ENCODE measurements at regions not wholly inside any gene's neighbourhood (a gene's known extent, or its start where the extent isn't known, plus 50 kb on each side); places are given as distances from the start of the nearest gene placed in this dataset.

DNA sequence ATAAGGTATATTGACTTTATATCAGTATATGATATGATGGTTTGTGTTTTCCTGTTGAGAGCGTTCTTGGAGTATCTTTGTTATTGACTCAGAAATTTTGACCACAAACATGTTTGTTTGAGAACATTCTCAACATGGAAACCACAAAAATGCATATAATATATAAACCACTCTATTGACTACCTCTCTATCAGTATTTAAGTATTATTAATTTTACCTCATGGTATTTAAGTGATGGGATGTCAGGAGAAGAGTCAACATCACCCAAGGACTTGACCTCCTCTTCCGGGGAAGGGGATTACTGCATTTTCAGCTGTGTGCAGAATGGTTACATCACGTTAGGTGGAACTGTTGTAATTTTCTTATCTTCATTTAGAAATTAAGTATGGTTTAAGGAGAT is 54.3 kb upstream of the PUDP start:
- BruUV-seq (replicated peaks): no TSS peak
- ChIA-PET CTCF (ENCODE audit: low intra/inter-chr PET ratio, low total read pairs) (no interaction called here), POLR2A (no interaction called here)
- FAIRE-seq (no peak), ATAC-seq (no peak), DNase-seq (ENCODE audit: low spot score) (no peak)
- in situ Hi-C loops (cut with HindIII; ENCODE audit: extremely low pct_ligation_motif_present, low pct_unique_long_range_greater_than_20kb) (no loop called here), intact Hi-C loops (cut with micrococcal nuclease; ENCODE audit: unreplicated experiment) (no loop called here)
- H3K4me1 ChIP-seq (ENCODE audit: insufficient read depth, low read length): no peaks in the 10 kb centered on the region
- H3K27ac ChIP-seq (ENCODE audit: extremely low read length, insufficient read depth, low read length): no peak overlapping the region
- H3K36me3 ChIP-seq (replicated peaks in 1 of 2; ENCODE audit: control insufficient read depth in 1 of 2, insufficient read depth in 2 of 2, low read length in 2 of 2): no peaks in the 10 kb centered on the region
- 85% methylated on average over 3 of the region's 3 CpGs for WGBS (ENCODE audit: low lambda C conversion rate)
- H3K79me2 ChIP-seq (ENCODE audit: insufficient read depth, low read length): no peaks in the 10 kb centered on the region
- H3K9ac ChIP-seq (ENCODE audit: insufficient read depth, low read depth, low read length): no peak overlapping the region
- no peaks in the 10 kb centered on the region for H4K20me1 ChIP-seq (ENCODE audit: insufficient read depth, low read length)
- no peak overlapping the region for H2AFZ ChIP-seq (ENCODE audit: low read length)
- H3K27me3 ChIP-seq (ENCODE audit: control insufficient read depth in 1 of 2, insufficient read depth in 2 of 2, low read length in 2 of 2): no peaks in the 10 kb centered on the region
- no peaks in the 10 kb centered on the region for H3K9me3 ChIP-seq (ENCODE audit: low read length)
- H3K4me2 ChIP-seq (ENCODE audit: low read depth, low read length): no peak overlapping the region
- TF ChIP-seq IRX3 (CRISPR knock-in tag; IDR thresholded peaks at IDR 0.05; ENCODE audit: borderline replicate concordance, low read depth) (no peak), HNRNPH1 (optimal IDR thresholded peaks at IDR 0.05; ENCODE audit: low read depth, low read length) (no peak), MBD4 (IDR thresholded peaks at IDR 0.05; ENCODE audit: borderline replicate concordance, low read length) (no peak), SP140L (CRISPR knock-in tag; IDR thresholded peaks at IDR 0.05; ENCODE audit: borderline replicate concordance) (no peak), HIVEP1 (CRISPR knock-in tag; IDR thresholded peaks at IDR 0.05) (no peak), THAP8 (CRISPR knock-in tag; IDR thresholded peaks at IDR 0.05; ENCODE audit: borderline replicate concordance) (no peak), RXRB (CRISPR knock-in tag; IDR thresholded peaks at IDR 0.05; ENCODE audit: borderline replicate concordance) (no peak), POLR2A (IDR thresholded peaks at IDR 0.05; ENCODE audit: insufficient read depth in 1 of 2, low read depth in 2 of 2, low read length in 2 of 2) (no peak), NCOA2 (CRISPR knock-in tag; IDR thresholded peaks at IDR 0.05) (no peak), TRIM24 (CRISPR knock-in tag; IDR thresholded peaks at IDR 0.05) (no peak), IRF2 (CRISPR knock-in tag; IDR thresholded peaks at IDR 0.05) (no peak), HDAC2 (CRISPR knock-in tag; IDR thresholded peaks at IDR 0.05) (no peak), ZNF766 (CRISPR knock-in tag; IDR thresholded peaks at IDR 0.05; ENCODE audit: borderline replicate concordance) (no peak), ZIK1 (CRISPR knock-in tag; IDR thresholded peaks at IDR 0.05; ENCODE audit: borderline replicate concordance, low read depth) (no peak), ZSCAN12 (CRISPR knock-in tag; IDR thresholded peaks at IDR 0.05) (no peak), TCF7L2 (IDR thresholded peaks at IDR 0.05; ENCODE audit: low read depth, low read length) (no peak)
- TF ChIP-seq, protein P1, sequence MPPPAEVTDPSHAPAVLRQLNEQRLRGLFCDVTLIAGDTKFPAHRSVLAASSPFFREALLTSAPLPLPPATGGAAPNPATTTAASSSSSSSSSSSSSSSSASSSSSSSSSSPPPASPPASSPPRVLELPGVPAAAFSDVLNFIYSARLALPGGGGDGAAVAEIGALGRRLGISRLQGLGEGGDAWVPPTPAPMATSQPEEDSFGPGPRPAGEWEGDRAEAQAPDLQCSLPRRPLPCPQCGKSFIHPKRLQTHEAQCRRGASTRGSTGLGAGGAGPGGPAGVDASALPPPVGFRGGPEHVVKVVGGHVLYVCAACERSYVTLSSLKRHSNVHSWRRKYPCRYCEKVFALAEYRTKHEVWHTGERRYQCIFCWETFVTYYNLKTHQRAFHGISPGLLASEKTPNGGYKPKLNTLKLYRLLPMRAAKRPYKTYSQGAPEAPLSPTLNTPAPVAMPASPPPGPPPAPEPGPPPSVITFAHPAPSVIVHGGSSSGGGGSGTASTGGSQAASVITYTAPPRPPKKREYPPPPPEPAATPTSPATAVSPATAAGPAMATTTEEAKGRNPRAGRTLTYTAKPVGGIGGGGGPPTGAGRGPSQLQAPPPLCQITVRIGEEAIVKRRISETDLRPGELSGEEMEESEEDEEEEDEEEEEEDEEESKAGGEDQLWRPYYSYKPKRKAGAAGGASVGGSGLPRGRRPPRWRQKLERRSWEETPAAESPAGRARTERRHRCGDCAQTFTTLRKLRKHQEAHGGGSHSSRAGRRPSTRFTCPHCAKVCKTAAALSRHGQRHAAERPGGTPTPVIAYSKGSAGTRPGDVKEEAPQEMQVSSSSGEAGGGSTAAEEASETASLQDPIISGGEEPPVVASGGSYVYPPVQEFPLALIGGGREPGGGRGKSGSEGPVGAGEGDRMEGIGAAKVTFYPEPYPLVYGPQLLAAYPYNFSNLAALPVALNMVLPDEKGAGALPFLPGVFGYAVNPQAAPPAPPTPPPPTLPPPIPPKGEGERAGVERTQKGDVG (CRISPR knock-in tag; IDR thresholded peaks at IDR 0.05; ENCODE audit: borderline replicate concordance): no peak
- TF ChIP-seq, protein P2, sequence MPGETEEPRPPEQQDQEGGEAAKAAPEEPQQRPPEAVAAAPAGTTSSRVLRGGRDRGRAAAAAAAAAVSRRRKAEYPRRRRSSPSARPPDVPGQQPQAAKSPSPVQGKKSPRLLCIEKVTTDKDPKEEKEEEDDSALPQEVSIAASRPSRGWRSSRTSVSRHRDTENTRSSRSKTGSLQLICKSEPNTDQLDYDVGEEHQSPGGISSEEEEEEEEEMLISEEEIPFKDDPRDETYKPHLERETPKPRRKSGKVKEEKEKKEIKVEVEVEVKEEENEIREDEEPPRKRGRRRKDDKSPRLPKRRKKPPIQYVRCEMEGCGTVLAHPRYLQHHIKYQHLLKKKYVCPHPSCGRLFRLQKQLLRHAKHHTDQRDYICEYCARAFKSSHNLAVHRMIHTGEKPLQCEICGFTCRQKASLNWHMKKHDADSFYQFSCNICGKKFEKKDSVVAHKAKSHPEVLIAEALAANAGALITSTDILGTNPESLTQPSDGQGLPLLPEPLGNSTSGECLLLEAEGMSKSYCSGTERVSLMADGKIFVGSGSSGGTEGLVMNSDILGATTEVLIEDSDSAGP (CRISPR knock-in tag; IDR thresholded peaks at IDR 0.05; ENCODE audit: borderline replicate concordance): no peak
- TF ChIP-seq, protein P3, sequence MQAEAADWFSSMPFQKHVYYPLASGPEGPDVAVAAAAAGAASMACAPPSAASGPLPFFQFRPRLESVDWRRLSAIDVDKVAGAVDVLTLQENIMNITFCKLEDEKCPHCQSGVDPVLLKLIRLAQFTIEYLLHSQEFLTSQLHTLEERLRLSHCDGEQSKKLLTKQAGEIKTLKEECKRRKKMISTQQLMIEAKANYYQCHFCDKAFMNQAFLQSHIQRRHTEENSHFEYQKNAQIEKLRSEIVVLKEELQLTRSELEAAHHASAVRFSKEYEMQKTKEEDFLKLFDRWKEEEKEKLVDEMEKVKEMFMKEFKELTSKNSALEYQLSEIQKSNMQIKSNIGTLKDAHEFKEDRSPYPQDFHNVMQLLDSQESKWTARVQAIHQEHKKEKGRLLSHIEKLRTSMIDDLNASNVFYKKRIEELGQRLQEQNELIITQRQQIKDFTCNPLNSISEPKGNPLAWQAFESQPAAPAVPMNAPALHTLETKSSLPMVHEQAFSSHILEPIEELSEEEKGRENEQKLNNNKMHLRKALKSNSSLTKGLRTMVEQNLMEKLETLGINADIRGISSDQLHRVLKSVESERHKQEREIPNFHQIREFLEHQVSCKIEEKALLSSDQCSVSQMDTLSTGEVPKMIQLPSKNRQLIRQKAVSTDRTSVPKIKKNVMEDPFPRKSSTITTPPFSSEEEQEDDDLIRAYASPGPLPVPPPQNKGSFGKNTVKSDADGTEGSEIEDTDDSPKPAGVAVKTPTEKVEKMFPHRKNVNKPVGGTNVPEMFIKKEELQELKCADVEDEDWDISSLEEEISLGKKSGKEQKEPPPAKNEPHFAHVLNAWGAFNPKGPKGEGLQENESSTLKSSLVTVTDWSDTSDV (CRISPR knock-in tag; IDR thresholded peaks at IDR 0.05): no peak
- no peak overlapping the region for H3K4me3 ChIP-seq (replicated peaks in 1 of 3; ENCODE audit: insufficient read depth in 1 of 3, low read depth in 2 of 3, low read length in 3 of 3)

All from HepG2 (cell line).